H1 (cell line): ENCODE measurements at regions not wholly inside any gene's neighbourhood (a gene's known extent, or its start where the extent isn't known, plus 50 kb on each side); places are given as distances from the start of the nearest gene placed in this dataset.

Experiments
- EP300 ChIP-seq, 2 experiments: IDR thresholded peaks; 1 replicate in 1 of 2; 2 replicates in 1 of 2; pipeline ENCODE4 v1.6.1; 2011 to 2012; ENCODE audit warnings: low read depth in 2 of 2, low read length in 2 of 2, mild to moderate bottlenecking in 2 of 2, borderline replicate concordance in 1 of 2, inconsistent platforms in 1 of 2, moderate library complexity in 1 of 2
- JUND ChIP-seq: IDR thresholded peaks from 2 replicates; pipeline ENCODE4 v1.6.1; 2011; ENCODE audit warnings: mild to moderate bottlenecking, improper control_type of control experiment, low read length
- ZNF274 ChIP-seq: IDR thresholded peaks from 2 replicates; pipeline ENCODE4 v1.7.0; 2012; ENCODE audit warnings: low read length, borderline replicate concordance; ENCODE audit errors: extremely low read depth

- TF ChIP-seq ZNF274 (no peak), JUND (no peak), EP300 (IDR thresholded peaks at IDR 0.05; ENCODE audit: borderline replicate concordance in 1 of 2, low read depth in 2 of 2, low read length in 2 of 2) (no peak)
Observed at GRCh38 chr6:94639564-94639963, 937.8 kb upstream of the MANEA start (continued).
